ENCODE measurements at regions not wholly inside any gene's neighbourhood (a gene's known extent, or its start where the extent isn't known, plus 50 kb on each side); places are given as distances from the start of the nearest gene placed in this dataset.

- TF ChIP-seq CTCF (IDR thresholded peaks at IDR 0.05) = no peak
- no peak for TF ChIP-seq POLR2A (IDR thresholded peaks at IDR 0.05)
- no peak for TF ChIP-seq EP300 (IDR thresholded peaks at IDR 0.05; ENCODE audit: low read depth)
Measured at GRCh38 chr13:51524829-51525566, 59.3 kb upstream of the WDFY2 start.

Measured in transverse colon (tissue), 3 donors.